GM04504 (cell line): ENCODE measurements at regions not wholly inside any gene's neighbourhood (a gene's known extent, or its start where the extent isn't known, plus 50 kb on each side); places are given as distances from the start of the nearest gene placed in this dataset.

ENCODE experiments used
- DNase-seq: peaks from one replicate; pipeline ENCODE4 v3.0.0-alpha.2; 2012; ENCODE audit warnings: low read depth

- no peak for DNase-seq
These were observed 54.1 kb upstream of the NPSR1 start for GRCh38 chr7:34603711-34604444.
